Parathyroid adenoma (tissue), 2 donors: ENCODE measurements at regions not wholly inside any gene's neighbourhood (a gene's known extent, or its start where the extent isn't known, plus 50 kb on each side); places are given as distances from the start of the nearest gene placed in this dataset.

ENCODE experiments used
- H2AFZ ChIP-seq: fragments of 300-600 bp; sonication (generic); one replicate; pipeline ENCODE4 v1.7.0; 2017; ENCODE audit warnings: antibody characterized with exemption, mild to moderate bottlenecking
- H3K27ac ChIP-seq: fragments of 300-600 bp; sonication (generic); one replicate; pipeline ENCODE4 v1.7.0; 2017
- H3K27me3 ChIP-seq: fragments of 300-600 bp; sonication (generic); one replicate; pipeline ENCODE4 v1.7.0; 2017; ENCODE audit warnings: low read length; ENCODE audit not compliant: control insufficient read depth, insufficient read depth
- H3K36me3 ChIP-seq: fragments of 300-600 bp; sonication (generic); one replicate; pipeline ENCODE4 v1.7.0; 2017; ENCODE audit warnings: low read length; ENCODE audit not compliant: control insufficient read depth, insufficient read depth
- H3K4me1 ChIP-seq: fragments of 300-600 bp; sonication (generic); one replicate; pipeline ENCODE4 v1.7.0; 2017; ENCODE audit warnings: control low read depth
- H3K4me2 ChIP-seq: fragments of 300-600 bp; sonication (generic); one replicate; pipeline ENCODE4 v1.7.0; 2017; ENCODE audit warnings: low read length
- H3K4me3 ChIP-seq: fragments of 300-600 bp; sonication (generic); one replicate; pipeline ENCODE4 v1.7.0; 2017; ENCODE audit warnings: low read depth, low read length
- H3K79me2 ChIP-seq: fragments of 300-600 bp; sonication (generic); one replicate; pipeline ENCODE4 v1.7.0; 2017; ENCODE audit warnings: control low read depth
- H3K9ac ChIP-seq: fragments of 300-600 bp; sonication (generic); one replicate; pipeline ENCODE4 v1.7.0; 2017; ENCODE audit warnings: mild to moderate bottlenecking
- H3K9me3 ChIP-seq: fragments of 300-600 bp; sonication (generic); one replicate; pipeline ENCODE4 v1.7.0; 2017; ENCODE audit warnings: low read length; ENCODE audit not compliant: control insufficient read depth
- TF ChIP-seq, protein P1 (sequence below): fragments of 300-600 bp; sonication (generic); IDR thresholded peaks from one replicate; pipeline ENCODE4 v1.7.0; 2017; ENCODE audit warnings: antibody characterized with exemption, mild to moderate bottlenecking
- donor health status: primary hyperparathyroidism.

DNA sequence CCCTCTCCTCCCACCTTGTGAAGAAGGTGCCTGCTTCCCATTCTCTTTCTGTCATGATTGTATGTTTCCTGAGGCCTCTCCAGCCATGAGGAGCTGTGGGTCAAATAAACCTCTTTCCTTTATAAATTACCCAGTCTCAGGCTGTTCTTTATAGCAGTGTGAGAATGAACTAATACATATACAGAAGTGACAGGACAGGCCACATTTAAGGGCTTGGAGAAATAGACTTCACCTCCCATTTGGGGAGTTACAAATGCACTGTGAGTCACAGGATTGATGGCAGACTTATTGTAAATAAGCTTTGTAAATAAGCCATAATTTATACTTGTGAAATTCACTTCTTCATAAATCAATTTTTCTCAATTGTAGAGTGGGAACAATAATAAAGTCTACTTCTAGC is 543.3 kb downstream of the LRRIQ3 start:
- no peaks in the 10 kb centered on the region for H3K4me1 ChIP-seq
- H3K4me3 ChIP-seq: no peak overlapping the region
- no peak overlapping the region for H3K4me2 ChIP-seq

DNA sequence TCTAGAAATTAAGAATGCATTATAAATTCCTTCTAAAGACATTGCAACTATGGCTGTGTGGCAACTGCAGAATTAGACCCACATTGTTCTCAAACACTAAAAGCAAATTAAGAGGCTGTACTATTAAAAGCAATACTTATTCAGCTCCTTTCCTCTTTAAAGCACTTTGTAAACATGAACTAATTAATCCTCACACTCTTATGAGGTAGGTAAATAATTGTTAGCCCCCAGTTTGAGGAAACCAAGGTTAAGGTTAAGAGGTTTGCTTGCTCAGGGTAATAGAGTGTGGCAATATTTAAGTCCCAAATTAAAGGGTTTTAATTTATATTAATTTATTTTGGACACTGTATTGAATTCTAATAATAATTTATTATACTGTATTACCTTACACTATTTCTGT is 553.8 kb downstream of the LRRIQ3 start:
- H3K4me2 ChIP-seq: no peak overlapping the region
- H3K36me3 ChIP-seq: no peaks in the 10 kb centered on the region
- no peak overlapping the region for H3K4me3 ChIP-seq
- H3K27me3 ChIP-seq: no peaks in the 10 kb centered on the region
- no peaks in the 10 kb centered on the region for H3K79me2 ChIP-seq
- H3K4me1 ChIP-seq: no peaks in the 10 kb centered on the region
- H3K9ac ChIP-seq: no peak overlapping the region
- H3K9me3 ChIP-seq: no peaks in the 10 kb centered on the region
- no peak overlapping the region for H2AFZ ChIP-seq
- H3K27ac ChIP-seq: no peak overlapping the region
- TF ChIP-seq, protein P1, sequence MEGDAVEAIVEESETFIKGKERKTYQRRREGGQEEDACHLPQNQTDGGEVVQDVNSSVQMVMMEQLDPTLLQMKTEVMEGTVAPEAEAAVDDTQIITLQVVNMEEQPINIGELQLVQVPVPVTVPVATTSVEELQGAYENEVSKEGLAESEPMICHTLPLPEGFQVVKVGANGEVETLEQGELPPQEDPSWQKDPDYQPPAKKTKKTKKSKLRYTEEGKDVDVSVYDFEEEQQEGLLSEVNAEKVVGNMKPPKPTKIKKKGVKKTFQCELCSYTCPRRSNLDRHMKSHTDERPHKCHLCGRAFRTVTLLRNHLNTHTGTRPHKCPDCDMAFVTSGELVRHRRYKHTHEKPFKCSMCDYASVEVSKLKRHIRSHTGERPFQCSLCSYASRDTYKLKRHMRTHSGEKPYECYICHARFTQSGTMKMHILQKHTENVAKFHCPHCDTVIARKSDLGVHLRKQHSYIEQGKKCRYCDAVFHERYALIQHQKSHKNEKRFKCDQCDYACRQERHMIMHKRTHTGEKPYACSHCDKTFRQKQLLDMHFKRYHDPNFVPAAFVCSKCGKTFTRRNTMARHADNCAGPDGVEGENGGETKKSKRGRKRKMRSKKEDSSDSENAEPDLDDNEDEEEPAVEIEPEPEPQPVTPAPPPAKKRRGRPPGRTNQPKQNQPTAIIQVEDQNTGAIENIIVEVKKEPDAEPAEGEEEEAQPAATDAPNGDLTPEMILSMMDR: no peak

More for the DNA sequence above, 543.3 kb downstream of the LRRIQ3 start:
- TF ChIP-seq, protein P1: no peak
- no peaks in the 10 kb centered on the region for H3K27me3 ChIP-seq
- H2AFZ ChIP-seq: no peak overlapping the region
- no peaks in the 10 kb centered on the region for H3K36me3 ChIP-seq
- no peaks in the 10 kb centered on the region for H3K79me2 ChIP-seq
- no peak overlapping the region for H3K27ac ChIP-seq
- H3K9me3 ChIP-seq: no peaks in the 10 kb centered on the region
- no peak overlapping the region for H3K9ac ChIP-seq

DNA sequence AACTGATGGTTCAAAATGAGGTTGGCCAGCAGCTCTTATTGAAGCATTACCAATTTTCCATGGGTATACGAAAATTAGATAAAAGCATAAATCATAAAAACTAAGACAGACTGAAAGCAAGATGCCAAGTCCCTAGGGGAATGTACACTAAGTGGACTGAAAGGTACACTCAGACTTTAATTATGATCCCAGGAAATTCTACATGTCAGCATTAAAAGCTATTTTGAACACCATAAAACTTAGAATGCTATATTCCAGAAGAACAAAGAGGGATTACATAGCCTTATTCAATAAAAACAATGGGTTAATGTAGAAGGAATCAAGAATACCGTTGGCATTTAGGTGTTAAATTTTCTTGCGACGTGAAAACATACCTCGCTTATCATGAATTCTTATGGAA is 558.5 kb downstream of the LRRIQ3 start:
- TF ChIP-seq, protein P1: no peak
- Histone ChIP-seq H3K9ac (no peak overlapping the region), H2AFZ (no peak overlapping the region), H3K4me3 (no peak overlapping the region), H3K4me2 (no peak overlapping the region), H3K4me1 (no peaks in the 10 kb centered on the region), H3K79me2 (no peaks in the 10 kb centered on the region), H3K36me3 (no peaks in the 10 kb centered on the region), H3K27ac (no peak overlapping the region), H3K27me3 (no peaks in the 10 kb centered on the region), H3K9me3 (no peaks in the 10 kb centered on the region)

DNA sequence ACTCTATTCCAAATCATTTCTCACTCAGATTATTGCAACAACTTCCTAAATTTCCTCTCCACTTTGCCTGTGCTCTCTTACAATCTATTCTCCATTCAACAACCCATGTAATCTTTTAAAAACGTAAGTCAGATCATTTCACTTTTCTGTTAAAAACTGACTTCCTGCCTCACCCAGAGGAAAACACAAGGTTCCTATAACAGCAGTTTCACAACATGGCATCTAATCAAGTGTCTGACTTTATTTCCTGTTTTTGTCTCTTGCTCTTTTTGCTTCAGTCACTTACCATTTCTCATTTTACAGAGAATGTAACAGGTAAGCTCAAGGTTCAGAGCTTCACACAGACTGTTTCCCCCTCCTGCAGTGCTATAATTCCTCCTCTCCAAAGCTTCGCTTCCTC is 560.7 kb downstream of the LRRIQ3 start:
- no peaks in the 10 kb centered on the region for H3K27me3 ChIP-seq
- H3K79me2 ChIP-seq: no peaks in the 10 kb centered on the region
- no peak overlapping the region for H3K4me3 ChIP-seq
- no peak overlapping the region for H2AFZ ChIP-seq
- H3K9ac ChIP-seq: no peak overlapping the region
- H3K4me1 ChIP-seq: no peaks in the 10 kb centered on the region
- TF ChIP-seq, protein P1: no peak
- H3K4me2 ChIP-seq: no peak overlapping the region
- no peak overlapping the region for H3K27ac ChIP-seq
- no peaks in the 10 kb centered on the region for H3K36me3 ChIP-seq
- H3K9me3 ChIP-seq: no peaks in the 10 kb centered on the region

DNA sequence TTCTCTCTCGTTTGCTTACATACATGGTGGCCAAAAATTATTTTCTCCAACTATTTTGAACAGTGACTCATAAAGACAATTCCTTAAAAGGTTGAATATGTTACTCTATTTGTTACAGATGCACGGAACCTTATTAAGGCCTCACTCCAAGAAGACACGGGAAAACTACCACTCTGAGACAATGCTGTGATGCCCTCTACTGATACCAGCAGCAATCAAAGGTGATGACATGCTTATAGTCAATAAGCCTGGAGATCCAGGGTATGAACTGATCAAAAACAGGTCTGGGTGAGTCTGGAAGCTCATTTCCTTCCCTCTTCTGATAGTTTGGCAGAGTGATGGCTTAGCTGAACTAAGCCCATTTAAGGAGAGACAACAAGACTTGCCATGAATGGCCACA is 563.0 kb downstream of the LRRIQ3 start:
- no peaks in the 10 kb centered on the region for H3K4me1 ChIP-seq
- no peaks in the 10 kb centered on the region for H3K36me3 ChIP-seq
- H3K79me2 ChIP-seq: no peaks in the 10 kb centered on the region
- no peak overlapping the region for H3K4me3 ChIP-seq
- TF ChIP-seq, protein P1: no peak
- no peaks in the 10 kb centered on the region for H3K9me3 ChIP-seq
- H2AFZ ChIP-seq: no peak overlapping the region
- no peak overlapping the region for H3K4me2 ChIP-seq
- H3K9ac ChIP-seq: no peak overlapping the region
- H3K27me3 ChIP-seq: no peaks in the 10 kb centered on the region
- H3K27ac ChIP-seq: no peak overlapping the region
